HG03432 (cell line): ENCODE measurements at regions not wholly inside any gene's neighbourhood (a gene's known extent, or its start where the extent isn't known, plus 50 kb on each side); places are given as distances from the start of the nearest gene placed in this dataset.
"Not testable (repeated sequence)": the region's sequence is repeated elsewhere in the genome, so short reads cannot be mapped to it uniquely, and the experiment has no call there.

Source experiments
- ATAC-seq: cut with Tn5 transposase; IDR thresholded peaks from one replicate; pipeline ENCODE4 v1.9.1; 2021; ENCODE audit warnings: mild to moderate bottlenecking, moderate library complexity; ENCODE audit not compliant: unreplicated experiment

- ATAC-seq = no peak
Observed at GRCh38 chr1:217921126-217921904, 290.2 kb downstream of the SPATA17 start.

- no peak for ATAC-seq
Observed at GRCh38 chr1:217924924-217925323, 293.8 kb downstream of the SPATA17 start.

DNA sequence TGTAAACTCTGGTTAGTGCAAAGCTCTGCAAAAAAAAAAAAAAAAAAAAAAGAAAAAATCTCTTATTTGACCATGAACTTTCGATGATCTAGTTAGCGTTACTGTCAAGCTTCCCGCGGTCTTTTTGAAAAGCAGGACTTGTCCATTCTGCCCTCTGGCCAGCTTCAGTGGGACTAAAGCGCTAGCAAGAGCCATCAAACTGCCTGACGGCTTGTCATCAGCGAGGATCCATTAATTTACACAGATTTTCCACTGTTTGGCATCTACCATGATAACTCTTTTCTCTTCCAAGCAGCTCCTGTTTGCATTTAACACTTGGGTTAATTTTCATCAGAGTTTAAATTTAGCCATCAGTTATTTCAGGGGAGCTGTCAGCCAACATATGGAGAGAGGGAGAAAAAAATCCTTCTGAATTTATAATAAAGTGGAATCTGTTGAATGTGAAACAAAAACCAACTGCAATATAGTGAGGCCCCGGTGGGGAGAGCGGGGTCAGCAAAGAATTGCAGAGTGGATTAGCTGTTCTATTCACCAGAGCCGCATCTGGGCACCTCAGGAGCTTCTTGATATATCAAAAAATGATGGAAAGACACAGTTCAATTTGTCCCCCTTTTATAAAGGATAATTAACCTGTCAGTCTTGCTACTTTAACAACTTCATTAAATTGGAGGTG, 298.2 kb downstream of the SPATA17 start:
- no peak for ATAC-seq

DNA sequence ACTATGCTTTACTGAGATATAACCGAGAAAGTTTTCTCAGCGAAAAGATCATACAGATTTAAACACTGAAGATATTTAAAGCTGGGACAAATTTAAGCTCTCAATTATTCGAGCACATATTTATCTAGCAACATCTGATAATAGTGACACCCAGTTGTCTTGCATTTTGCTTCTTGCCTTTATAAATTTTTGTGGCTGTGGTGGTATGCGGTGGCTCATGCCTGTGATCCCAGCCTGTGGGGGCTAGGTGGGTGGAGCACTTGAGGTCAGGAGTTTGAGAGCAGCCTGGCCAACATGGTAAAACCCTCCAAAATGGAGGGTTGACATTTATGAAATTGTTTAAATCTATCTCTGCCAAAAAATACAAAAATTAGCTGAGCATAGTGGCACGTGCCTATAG, 312.2 kb downstream of the SPATA17 start:
- ATAC-seq = no peak

DNA sequence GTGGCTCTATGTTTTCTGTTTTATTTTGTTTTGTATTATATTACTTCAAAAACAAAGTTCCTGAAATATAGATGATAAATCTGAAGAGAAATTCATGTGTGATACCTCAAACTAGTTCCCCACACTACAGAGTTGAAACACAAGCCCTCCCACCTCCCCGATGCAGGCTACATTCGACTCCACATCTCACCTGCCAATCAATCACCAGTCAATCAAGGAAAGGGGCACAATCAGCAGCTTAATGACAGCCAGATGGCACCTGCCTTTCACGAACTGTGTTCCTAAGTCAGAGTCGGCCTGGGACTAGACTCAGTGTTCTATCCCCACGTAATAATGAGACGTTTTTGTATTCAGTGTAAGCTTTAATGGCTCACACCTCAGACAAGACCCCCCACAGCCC, 313.4 kb downstream of the SPATA17 start:
- ATAC-seq = no peak

DNA sequence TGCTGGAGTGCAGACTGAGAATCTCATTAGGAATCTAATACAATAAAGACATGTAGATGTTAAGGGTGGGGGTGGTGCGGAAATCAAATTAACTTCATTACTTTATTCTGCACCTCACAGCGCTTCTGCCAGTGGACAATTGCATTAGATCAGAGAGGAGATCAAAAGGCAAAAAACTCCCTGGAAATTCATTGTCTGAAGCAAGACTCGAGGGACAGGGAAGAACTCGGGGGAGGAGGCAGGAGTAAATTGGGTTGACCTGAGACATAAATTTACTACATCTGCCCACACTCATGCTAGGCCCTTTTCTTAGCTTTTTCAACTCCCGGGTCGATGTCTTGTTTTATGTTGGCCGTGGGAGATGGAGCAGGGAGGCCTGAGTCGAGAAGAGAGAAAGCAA, 315.4 kb downstream of the SPATA17 start:
- no peak for ATAC-seq

DNA sequence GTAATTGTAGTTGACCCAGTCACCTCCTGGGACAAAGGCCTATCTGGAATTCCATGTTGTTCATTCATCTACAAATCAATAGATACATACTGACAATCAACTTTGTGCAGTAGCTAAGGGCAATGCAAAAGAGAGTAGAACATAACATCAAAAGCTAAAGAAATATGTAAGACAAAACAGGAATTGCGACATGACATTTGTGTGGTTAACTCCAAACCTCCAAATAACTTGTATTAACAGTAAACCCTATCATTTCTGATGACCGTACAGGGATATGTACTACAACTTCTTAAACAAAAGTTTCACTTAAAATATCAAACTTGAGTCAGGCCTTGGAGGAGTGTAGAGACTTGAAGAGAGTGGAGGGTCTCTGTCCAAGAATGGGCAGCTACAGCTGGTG, 317.6 kb downstream of the SPATA17 start:
- ATAC-seq = no peak

DNA sequence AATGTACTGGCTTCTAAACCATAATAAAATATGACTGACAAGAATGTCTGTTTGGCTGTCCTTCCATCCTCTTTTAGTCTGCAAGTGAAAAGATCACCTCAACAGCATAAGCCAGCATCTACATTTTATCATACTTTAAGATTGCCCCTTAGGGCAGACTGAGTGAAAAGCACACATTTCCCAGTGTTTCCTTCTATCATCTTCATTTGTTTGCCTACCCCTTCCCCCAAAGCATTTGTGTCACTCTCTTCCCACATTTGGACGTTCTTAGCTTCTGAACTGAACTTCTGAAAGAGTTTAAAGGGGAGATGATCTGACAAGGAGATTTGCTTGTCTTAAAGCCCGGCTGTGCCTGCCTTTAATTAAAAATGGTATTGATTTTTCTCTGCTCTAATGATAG, 322.2 kb downstream of the SPATA17 start:
- no peak for ATAC-seq

DNA sequence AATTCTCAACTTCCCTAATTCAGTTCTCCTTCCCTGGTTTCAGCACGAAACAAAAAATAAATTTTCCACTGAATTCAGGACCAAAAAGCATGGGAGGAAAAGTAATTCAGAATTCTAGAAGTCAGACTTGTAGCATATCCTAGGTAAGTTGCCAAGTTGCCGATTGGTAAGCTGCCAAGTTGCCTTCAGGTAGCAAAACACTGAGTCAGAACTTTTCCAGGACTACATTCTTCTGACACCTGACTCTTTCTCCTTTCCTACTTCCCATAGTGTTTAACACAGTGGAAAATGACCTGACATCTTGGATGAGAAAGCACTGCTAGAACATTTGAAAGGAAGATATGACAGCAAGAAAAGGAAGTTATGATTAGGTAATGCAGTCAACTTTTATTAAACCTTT, 322.8 kb downstream of the SPATA17 start:
- ATAC-seq = no peak

- ATAC-seq = no peak
Observed at GRCh38 chr1:217955723-217956122, 324.6 kb downstream of the SPATA17 start.

GRCh38 chr1:217965156-217965786, 319.8 kb upstream of the RRP15 start:
- no peak for ATAC-seq

GRCh38 chr1:217968085-217968484, 317.0 kb upstream of the RRP15 start:
- no peak for ATAC-seq

DNA sequence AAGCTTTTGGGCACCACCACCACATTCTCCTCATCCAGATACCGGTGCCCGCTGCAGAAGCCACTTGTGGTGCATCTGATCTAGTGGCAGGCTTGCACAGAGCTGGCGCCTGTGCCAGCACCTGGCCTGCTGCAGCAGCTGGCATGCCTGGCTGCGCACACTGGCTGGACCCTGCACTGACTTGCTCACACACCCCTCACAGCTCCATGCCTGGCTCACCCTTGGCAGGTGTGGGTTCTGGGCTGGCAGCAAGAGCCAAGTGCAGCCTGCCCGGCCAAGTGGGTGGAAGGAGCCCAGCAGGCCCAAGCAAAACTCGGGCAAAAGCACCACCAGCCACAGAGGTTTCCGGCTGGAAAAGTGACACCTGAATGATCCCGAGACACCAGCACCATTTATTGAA, 315.7 kb upstream of the RRP15 start:
- ATAC-seq = no peak

DNA sequence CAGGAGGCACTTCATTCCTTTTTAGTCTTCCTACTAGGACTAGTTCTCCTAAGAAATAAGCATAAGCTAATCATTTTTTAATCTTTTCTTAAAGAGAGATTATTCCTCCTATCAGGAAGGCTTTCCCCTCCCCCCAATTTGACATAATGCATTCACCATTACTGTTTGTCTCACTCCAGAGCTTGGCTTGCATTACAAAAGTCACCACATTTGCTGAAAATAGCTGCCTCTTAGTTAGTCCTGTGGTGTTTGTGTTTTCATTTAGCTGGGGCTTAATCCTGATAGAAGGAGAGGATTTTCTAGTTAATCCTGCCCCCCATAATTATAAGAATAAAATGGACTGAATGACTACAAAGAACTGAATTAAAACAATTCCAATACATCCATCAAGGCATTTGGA, 307.1 kb upstream of the RRP15 start:
- no peak for ATAC-seq

DNA sequence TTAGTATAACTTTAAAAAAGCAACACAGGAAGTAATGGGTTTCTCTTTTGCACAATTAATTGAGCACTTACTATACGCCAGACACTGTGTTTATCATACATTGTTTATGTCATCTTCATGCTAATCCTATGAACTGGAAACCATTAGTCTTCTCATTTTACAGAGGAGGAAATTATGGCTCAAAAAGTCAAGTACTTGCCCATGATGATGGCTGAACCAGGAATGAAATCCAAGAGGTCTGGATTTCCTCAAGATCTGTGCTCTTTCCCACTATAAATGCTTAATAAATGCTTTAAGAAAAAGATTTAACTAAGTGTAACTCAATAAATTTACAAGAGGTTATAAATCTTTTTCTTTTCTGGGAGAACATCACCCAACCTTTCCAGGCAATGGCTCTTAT, 303.7 kb upstream of the RRP15 start:
- no peak for ATAC-seq

DNA sequence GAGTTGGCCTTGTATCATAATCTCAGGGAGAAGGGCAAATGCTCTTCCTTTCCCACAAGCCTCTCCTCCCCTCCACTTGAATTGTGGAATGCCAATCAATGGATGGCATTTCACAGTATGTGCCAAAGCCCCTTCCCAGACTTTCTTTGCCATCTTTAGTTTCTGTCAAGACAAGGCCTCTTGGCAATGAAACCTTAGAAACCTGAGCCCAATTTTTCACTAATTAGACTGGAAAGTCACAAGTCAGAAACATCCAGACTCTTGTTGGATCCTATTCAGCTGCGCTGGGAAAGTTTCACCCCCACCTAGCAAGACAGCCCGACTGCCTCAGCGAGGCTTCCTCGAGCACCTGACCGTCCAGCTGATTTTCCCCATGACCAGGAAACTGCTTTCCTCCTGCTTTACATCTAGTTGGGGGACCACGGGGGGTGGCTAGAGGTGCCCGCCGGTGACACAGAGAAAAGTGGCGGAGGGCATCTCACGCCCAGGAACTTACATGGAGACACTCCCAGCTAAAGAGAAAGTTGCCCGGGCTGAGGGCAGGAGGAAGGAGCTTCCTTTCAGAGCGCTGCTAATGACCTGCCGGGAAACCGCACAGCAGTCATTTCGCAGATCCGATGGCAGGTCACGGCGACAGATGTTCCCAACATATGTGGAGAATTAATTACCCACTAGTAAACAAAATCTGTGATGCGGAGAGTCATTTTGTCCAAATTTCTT, 302.6 kb upstream of the RRP15 start:
- no peak for ATAC-seq

- no peak for ATAC-seq
Observed at GRCh38 chr1:217983051-217983375, 302.1 kb upstream of the RRP15 start.

GRCh38 chr1:217985641-217986040, 299.5 kb upstream of the RRP15 start:
- ATAC-seq = no peak

DNA sequence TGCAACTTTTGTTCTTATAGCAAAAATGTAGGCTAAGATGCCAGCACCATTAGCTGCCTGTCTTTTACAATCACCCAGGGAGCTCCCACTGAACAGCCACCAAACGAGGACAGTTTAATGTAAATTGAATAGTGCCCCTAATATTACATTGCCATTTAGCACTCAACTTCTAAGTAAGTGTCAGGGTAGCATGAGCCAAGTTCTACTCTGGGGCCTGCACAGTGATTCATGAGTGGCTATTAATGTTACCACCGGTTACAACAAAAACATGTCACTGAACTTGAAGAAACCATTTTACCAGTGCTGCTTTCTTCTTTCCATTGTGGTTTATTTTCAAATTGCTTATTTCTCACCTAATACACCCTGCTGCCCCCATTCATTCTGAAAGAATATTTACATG, 295.6 kb upstream of the RRP15 start:
- ATAC-seq = no peak

- no peak for ATAC-seq
Observed at GRCh38 chr1:217993439-217993838, 291.7 kb upstream of the RRP15 start.

- not testable (repeated sequence) for ATAC-seq
Observed at GRCh38 chr1:218008296-218008695, 276.8 kb upstream of the RRP15 start.

GRCh38 chr1:218015106-218015505, 270.0 kb upstream of the RRP15 start:
- not testable (repeated sequence) for ATAC-seq
